Breast epithelium (tissue), 4 donors: ENCODE measurements at regions not wholly inside any gene's neighbourhood (a gene's known extent, or its start where the extent isn't known, plus 50 kb on each side); places are given as distances from the start of the nearest gene placed in this dataset.

Experiments
- DNase-seq, 2 donors: peaks; one replicate each; pipeline ENCODE4 v3.0.0-alpha.2; 2019; ENCODE audit warnings: low spot score in 2 of 2
- H3K27ac ChIP-seq, 2 donors: fragments of 200-600 bp; sonication (generic) in 1 of 2; one replicate each; pipeline ENCODE4 v1.5.1; 2016 to 2019; ENCODE audit warnings: mild to moderate bottlenecking in 1 of 2
- H3K27me3 ChIP-seq, 2 donors: fragments of 200-600 bp; sonication (generic) in 1 of 2; one replicate each; pipeline versions ENCODE4 v1.5.1 to v1.6.0; 2017 to 2019; ENCODE audit warnings: control low read depth in 1 of 2, mild to moderate bottlenecking in 1 of 2
- H3K36me3 ChIP-seq: fragments of 200-600 bp; one replicate; pipeline ENCODE4 v1.5.1; 2019
- H3K4me1 ChIP-seq, 2 donors: fragments of 200-600 bp; sonication (generic); one replicate each; pipeline ENCODE4 v1.5.1; 2016 to 2019; ENCODE audit warnings: control low read depth in 1 of 2
- H3K4me3 ChIP-seq, 3 donors: fragments of 200-600 bp; sonication (generic); 1 replicate in 2 of 3; 2 replicates in 1 of 3; pipeline ENCODE4 v1.5.1; 2016 to 2019; ENCODE audit warnings: mild to moderate bottlenecking in 3 of 3, moderate library complexity in 2 of 3
- H3K9me3 ChIP-seq, 2 donors: fragments of 200-600 bp; sonication (generic) in 1 of 2; one replicate each; pipeline ENCODE4 v1.5.1; 2016 to 2019; ENCODE audit warnings: control low read depth in 1 of 2
- POLR2A ChIP-seq: fragments of 450-650 bp; IDR thresholded peaks from one replicate; pipeline ENCODE4 v1.6.1; 2016; ENCODE audit warnings: antibody characterized with exemption, mild to moderate bottlenecking, moderate library complexity
- POLR2AphosphoS5 ChIP-seq, 3 donors: sonication (generic); formaldehyde crosslinking; IDR thresholded peaks; one replicate each; pipeline ENCODE4 v1.6.1; 2017; ENCODE audit warnings: antibody characterized with exemption in 3 of 3
- intact Hi-C: fragments of 100-400 bp; cut with DNase I; formaldehyde crosslinking; loops from one replicate; pipeline ENCODE4 v1.15.1; 2023; ENCODE audit warnings: low total_unique reads
- TF ChIP-seq, protein P1 (sequence below), 3 donors: fragments of 450-650 bp; IDR thresholded peaks; one replicate each; pipeline ENCODE4 v1.5.1; 2016 to 2017; ENCODE audit warnings: antibody characterized with exemption in 3 of 3, mild to moderate bottlenecking in 3 of 3, moderate library complexity in 3 of 3

DNA sequence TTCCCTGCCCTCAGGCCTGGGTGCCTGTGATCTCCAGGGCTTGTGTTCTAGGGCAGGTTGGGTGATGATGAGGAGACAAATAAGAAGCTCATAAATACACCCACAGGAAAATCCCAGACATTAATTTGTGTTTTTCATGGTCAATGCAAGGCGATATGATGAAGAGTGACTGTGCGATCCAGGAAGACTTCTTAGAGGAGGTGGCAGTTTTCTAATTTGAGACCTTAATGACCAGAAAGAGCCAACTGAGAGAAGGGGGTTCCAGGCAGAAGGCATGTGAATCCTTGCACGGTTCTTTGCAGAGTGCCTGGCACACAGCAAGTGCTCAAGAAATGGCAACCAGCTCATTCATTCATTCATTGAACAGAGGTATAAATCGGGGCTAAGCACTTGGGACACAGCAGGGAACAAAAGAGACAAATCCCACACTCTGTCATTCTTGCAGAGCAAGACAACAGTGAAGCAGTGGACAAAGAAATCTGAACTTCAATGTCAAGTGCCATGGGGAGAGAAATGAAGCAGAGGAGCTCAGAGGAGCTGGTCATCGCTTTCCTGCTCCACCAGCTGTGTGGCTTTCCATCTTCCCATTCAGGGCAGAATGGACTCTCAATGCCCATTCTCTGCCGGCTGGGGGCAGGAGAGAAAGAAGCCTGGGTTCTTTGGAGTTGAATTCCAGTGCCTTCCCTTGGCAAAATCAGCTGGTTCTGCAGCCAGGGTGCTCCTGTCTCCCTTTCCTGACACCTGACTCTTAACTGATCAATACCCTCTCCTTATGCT lies 128.3 kb downstream of the AACS start:
- TF ChIP-seq POLR2AphosphoS5 (IDR thresholded peaks at IDR 0.05) = no peak
- TF ChIP-seq POLR2A = no peak
- TF ChIP-seq, protein P1, sequence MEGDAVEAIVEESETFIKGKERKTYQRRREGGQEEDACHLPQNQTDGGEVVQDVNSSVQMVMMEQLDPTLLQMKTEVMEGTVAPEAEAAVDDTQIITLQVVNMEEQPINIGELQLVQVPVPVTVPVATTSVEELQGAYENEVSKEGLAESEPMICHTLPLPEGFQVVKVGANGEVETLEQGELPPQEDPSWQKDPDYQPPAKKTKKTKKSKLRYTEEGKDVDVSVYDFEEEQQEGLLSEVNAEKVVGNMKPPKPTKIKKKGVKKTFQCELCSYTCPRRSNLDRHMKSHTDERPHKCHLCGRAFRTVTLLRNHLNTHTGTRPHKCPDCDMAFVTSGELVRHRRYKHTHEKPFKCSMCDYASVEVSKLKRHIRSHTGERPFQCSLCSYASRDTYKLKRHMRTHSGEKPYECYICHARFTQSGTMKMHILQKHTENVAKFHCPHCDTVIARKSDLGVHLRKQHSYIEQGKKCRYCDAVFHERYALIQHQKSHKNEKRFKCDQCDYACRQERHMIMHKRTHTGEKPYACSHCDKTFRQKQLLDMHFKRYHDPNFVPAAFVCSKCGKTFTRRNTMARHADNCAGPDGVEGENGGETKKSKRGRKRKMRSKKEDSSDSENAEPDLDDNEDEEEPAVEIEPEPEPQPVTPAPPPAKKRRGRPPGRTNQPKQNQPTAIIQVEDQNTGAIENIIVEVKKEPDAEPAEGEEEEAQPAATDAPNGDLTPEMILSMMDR (IDR thresholded peaks at IDR 0.05) = no peak
- intact Hi-C loops = no loop called here
- Histone ChIP-seq H3K27ac (no peak overlapping the region), H3K27me3 (peaks cover 0 to 62% of the 10 kb centered on the region in 2 donors), H3K4me1 (no peaks in the 10 kb centered on the region), H3K9me3 (no peaks in the 10 kb centered on the region), H3K36me3 (no peaks in the 10 kb centered on the region), H3K4me3 (no peak overlapping the region)
- DNase-seq = no peak

DNA sequence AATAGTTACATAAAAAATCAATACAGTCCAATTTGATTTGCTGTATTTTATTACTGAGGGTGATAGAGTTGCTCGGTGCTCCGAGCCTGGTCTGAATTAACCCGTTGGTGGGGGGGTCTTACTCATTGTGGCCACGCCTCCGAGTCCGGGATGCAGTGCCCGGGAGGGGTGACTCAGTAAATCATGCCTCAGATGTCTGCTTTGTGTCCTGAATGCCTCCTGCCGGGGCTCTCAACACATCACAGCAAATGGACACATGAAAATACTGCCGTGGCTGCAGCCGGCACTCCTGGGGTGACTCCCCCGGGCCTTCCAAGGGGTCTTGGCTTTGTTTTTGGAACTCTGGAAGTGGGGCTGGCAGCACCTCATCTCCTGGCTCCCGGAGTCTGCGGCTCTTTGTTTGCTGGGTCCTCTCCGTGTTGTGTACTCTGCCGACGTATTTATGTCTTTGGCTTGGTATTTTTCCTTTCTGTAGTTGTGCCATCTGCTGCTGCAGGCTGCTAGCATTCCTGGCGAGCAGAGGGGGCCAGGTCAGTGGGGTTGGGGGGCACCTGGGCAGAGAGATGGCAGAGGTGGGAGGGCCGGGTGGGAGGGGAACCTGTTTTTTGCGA lies 129.0 kb downstream of the AACS start:
- H3K27me3 ChIP-seq = peaks cover 0 to 62% of the 10 kb centered on the region in 2 donors
- no peak overlapping the region for H3K27ac ChIP-seq
- H3K9me3 ChIP-seq = no peaks in the 10 kb centered on the region
- no peak overlapping the region for H3K4me3 ChIP-seq
- no peak for TF ChIP-seq POLR2A
- TF ChIP-seq, protein P1 (IDR thresholded peaks at IDR 0.05) = no peak
- TF ChIP-seq POLR2AphosphoS5 (IDR thresholded peaks at IDR 0.05) = no peak
- no peaks in the 10 kb centered on the region for H3K36me3 ChIP-seq
- intact Hi-C loops = no loop called here
- DNase-seq = no peak
- no peaks in the 10 kb centered on the region for H3K4me1 ChIP-seq

DNA sequence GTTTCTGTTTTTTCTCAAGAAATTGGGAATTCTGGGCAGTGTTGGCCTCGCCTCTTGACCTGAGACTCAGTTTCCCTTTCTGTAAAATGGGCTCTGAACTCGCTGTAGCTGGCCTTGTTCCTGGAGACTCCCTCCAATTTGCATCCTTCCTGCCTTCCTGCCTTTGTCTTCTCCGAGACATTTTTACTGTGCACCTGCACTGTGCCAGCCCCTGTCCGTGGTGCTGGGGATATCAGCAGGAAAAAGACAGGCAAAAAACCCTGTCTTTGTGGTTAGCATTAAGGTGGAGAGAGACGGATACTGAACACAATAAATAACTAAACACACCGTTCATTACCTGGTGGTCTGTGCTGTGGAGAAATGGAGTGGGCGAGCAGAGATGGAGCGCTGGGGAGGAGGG lies 129.8 kb downstream of the AACS start:
- intact Hi-C loops = no loop called here
- H3K4me1 ChIP-seq = no peaks in the 10 kb centered on the region
- DNase-seq = no peak

DNA sequence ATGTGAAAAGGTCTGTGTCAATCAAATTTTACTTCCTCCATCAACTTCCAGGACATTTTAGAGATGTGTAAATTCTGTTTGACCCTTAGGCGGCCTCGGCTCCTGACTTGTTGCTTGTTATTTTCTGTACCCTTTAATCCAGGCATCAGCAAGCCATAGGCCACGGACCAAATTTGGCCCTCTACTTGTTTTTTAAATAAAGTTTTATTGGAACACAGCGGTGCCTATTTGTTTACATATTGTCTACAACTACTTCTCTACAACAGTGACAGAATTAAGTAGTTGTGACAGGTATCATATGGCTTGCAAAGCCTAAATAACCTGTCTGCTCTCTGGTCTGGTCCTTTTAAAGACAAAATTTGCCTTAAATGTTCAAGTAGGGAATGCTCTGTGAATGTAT lies 132.1 kb downstream of the AACS start:
- DNase-seq = no peak
- H3K4me1 ChIP-seq = no peaks in the 10 kb centered on the region
- intact Hi-C loops = no loop called here
- H3K36me3 ChIP-seq = no peaks in the 10 kb centered on the region
- peaks cover 0 to 57% of the 10 kb centered on the region in 2 donors for H3K27me3 ChIP-seq
- peaks cover 7 to 13% of the 10 kb centered on the region in 2 donors for H3K9me3 ChIP-seq
- TF ChIP-seq, protein P1 (IDR thresholded peaks at IDR 0.05) = no peak
- TF ChIP-seq POLR2A (no peak), POLR2AphosphoS5 (IDR thresholded peaks at IDR 0.05) (no peak)
- H3K27ac ChIP-seq = no peak overlapping the region
- H3K4me3 ChIP-seq = no peak overlapping the region

More for the DNA sequence above, 129.8 kb downstream of the AACS start:
- no peaks in the 10 kb centered on the region for H3K36me3 ChIP-seq
- peaks cover 0 to 61% of the 10 kb centered on the region in 2 donors for H3K27me3 ChIP-seq
- TF ChIP-seq, protein P1 (IDR thresholded peaks at IDR 0.05) = no peak
- no peak for TF ChIP-seq POLR2AphosphoS5 (IDR thresholded peaks at IDR 0.05)
- no peak for TF ChIP-seq POLR2A
- no peak overlapping the region for H3K4me3 ChIP-seq
- H3K9me3 ChIP-seq = no peaks in the 10 kb centered on the region
- no peak overlapping the region for H3K27ac ChIP-seq

DNA sequence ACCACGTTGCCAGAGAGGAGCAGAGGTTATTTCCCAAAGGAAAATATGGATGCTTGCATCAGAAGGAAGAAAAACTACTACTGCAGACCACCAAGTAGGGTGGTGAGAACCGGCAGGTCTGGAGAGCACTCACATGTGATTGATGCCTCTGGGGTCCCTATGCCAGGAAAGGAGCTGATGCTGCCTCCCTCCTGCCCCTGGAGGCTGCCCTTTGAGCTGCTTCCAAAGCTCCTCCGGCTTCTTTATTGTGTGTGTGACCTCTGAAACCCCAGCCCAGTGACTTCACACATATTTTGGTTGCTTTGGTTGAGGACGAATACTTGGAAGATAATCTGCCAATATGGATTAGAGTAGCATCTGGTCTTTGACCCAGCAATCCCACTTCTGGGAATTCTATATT lies 133.4 kb downstream of the AACS start:
- Histone ChIP-seq H3K27ac (no peak overlapping the region), H3K4me1 (no peaks in the 10 kb centered on the region), H3K36me3 (no peaks in the 10 kb centered on the region), H3K9me3 (peaks cover 8 to 21% of the 10 kb centered on the region in 2 donors), H3K4me3 (no peak overlapping the region), H3K27me3 (peaks cover 0 to 46% of the 10 kb centered on the region in 2 donors)
- TF ChIP-seq, protein P1 (IDR thresholded peaks at IDR 0.05) = no peak
- TF ChIP-seq POLR2AphosphoS5 (IDR thresholded peaks at IDR 0.05) = no peak
- TF ChIP-seq POLR2A = no peak
- intact Hi-C loops = no loop called here
- no peak for DNase-seq
